ENCODE measurements at regions not wholly inside any gene's neighbourhood (a gene's known extent, or its start where the extent isn't known, plus 50 kb on each side); places are given as distances from the start of the nearest gene placed in this dataset.

- TF ChIP-seq DPF2 (CRISPR knock-in tag; IDR thresholded peaks at IDR 0.05; ENCODE audit: borderline replicate concordance, low read depth): no peak
Observed at GRCh38 chr9:115237385-115237998, 119.5 kb upstream of the TNC start (continued).

GRCh38 chr9:115240676-115241075, 122.7 kb upstream of the TNC start:
- no peak overlapping the region for H3K27ac ChIP-seq (ENCODE audit: extremely low read length, insufficient read depth, low read length)
- ChIA-PET POLR2A (no interaction called here), CTCF (ENCODE audit: low intra/inter-chr PET ratio, low total read pairs) (no interaction called here)
- no peaks in the 10 kb centered on the region for H3K36me3 ChIP-seq (replicated peaks in 1 of 2; ENCODE audit: control insufficient read depth in 1 of 2, insufficient read depth in 2 of 2, low read length in 2 of 2)
- H3K4me3 ChIP-seq (replicated peaks in 1 of 3; ENCODE audit: insufficient read depth in 1 of 3, low read depth in 2 of 3, low read length in 3 of 3): no peak overlapping the region
- no TSS peak for BruUV-seq (replicated peaks)
- no peak for FAIRE-seq
- 84% methylated on average over 1 of the region's 1 CpG for WGBS (ENCODE audit: low lambda C conversion rate)
- H3K9me3 ChIP-seq (ENCODE audit: low read length): no peaks in the 10 kb centered on the region
- H3K9ac ChIP-seq (ENCODE audit: insufficient read depth, low read depth, low read length): no peak overlapping the region
- H4K20me1 ChIP-seq (ENCODE audit: insufficient read depth, low read length): no peaks in the 10 kb centered on the region
- no peak for DNase-seq (ENCODE audit: low spot score)
- H3K4me1 ChIP-seq (ENCODE audit: insufficient read depth, low read length): no peaks in the 10 kb centered on the region
- no peaks in the 10 kb centered on the region for H3K79me2 ChIP-seq (ENCODE audit: insufficient read depth, low read length)
- H3K4me2 ChIP-seq (ENCODE audit: low read depth, low read length): no peak overlapping the region
- H2AFZ ChIP-seq (ENCODE audit: low read length): no peak overlapping the region
- H3K27me3 ChIP-seq (ENCODE audit: control insufficient read depth in 1 of 2, insufficient read depth in 2 of 2, low read length in 2 of 2): no peaks in the 10 kb centered on the region
- in situ Hi-C loops (cut with HindIII; ENCODE audit: extremely low pct_ligation_motif_present, low pct_unique_long_range_greater_than_20kb): no loop called here
- intact Hi-C loops (cut with micrococcal nuclease; ENCODE audit: unreplicated experiment): no loop called here
- no peak for ATAC-seq
- TF ChIP-seq NBN (conservative IDR thresholded peaks at IDR 0.05): no peak
- TF ChIP-seq JDP2 (CRISPR knock-in tag; IDR thresholded peaks at IDR 0.05; ENCODE audit: borderline replicate concordance): no peak
- no peak for TF ChIP-seq MYNN (CRISPR knock-in tag; IDR thresholded peaks at IDR 0.05; ENCODE audit: low read depth)
- no peak for TF ChIP-seq HOXA7 (CRISPR knock-in tag; IDR thresholded peaks at IDR 0.05)
- no peak for TF ChIP-seq ZBTB40 (IDR thresholded peaks at IDR 0.05)
- TF ChIP-seq ZBTB40 (CRISPR knock-in tag; IDR thresholded peaks at IDR 0.05): no peak
- TF ChIP-seq HBP1 (CRISPR knock-in tag; IDR thresholded peaks at IDR 0.05; ENCODE audit: low read depth): no peak
- TF ChIP-seq NFKB2 (CRISPR knock-in tag; IDR thresholded peaks at IDR 0.05; ENCODE audit: borderline replicate concordance): no peak
- TF ChIP-seq RBM39 (IDR thresholded peaks at IDR 0.05; ENCODE audit: low read depth, low read length, poor library complexity, severe bottlenecking): no peak
- TF ChIP-seq JARID2 (CRISPR knock-in tag; IDR thresholded peaks at IDR 0.05; ENCODE audit: insufficient replicate concordance): no peak
- no peak for TF ChIP-seq PBX2 (CRISPR knock-in tag; IDR thresholded peaks at IDR 0.05)
- TF ChIP-seq ADNP (CRISPR knock-in tag; IDR thresholded peaks at IDR 0.05): no peak
